ENCODE measurements at regions not wholly inside any gene's neighbourhood (a gene's known extent, or its start where the extent isn't known, plus 50 kb on each side); places are given as distances from the start of the nearest gene placed in this dataset.

GRCh38 chr5:1951165-1951816, 68.6 kb upstream of the IRX4 start:
- TF ChIP-seq, protein P1, sequence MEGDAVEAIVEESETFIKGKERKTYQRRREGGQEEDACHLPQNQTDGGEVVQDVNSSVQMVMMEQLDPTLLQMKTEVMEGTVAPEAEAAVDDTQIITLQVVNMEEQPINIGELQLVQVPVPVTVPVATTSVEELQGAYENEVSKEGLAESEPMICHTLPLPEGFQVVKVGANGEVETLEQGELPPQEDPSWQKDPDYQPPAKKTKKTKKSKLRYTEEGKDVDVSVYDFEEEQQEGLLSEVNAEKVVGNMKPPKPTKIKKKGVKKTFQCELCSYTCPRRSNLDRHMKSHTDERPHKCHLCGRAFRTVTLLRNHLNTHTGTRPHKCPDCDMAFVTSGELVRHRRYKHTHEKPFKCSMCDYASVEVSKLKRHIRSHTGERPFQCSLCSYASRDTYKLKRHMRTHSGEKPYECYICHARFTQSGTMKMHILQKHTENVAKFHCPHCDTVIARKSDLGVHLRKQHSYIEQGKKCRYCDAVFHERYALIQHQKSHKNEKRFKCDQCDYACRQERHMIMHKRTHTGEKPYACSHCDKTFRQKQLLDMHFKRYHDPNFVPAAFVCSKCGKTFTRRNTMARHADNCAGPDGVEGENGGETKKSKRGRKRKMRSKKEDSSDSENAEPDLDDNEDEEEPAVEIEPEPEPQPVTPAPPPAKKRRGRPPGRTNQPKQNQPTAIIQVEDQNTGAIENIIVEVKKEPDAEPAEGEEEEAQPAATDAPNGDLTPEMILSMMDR (IDR thresholded peaks at IDR 0.05; ENCODE audit: extremely low read depth in 1 of 2, insufficient read depth in 1 of 2, low read depth in 1 of 2, low read length in 2 of 2): no peak
- TF ChIP-seq MAX (IDR thresholded peaks at IDR 0.05; ENCODE audit: insufficient read depth, insufficient read length): no peak
- TF ChIP-seq POLR2AphosphoS5 (IDR thresholded peaks at IDR 0.05; ENCODE audit: insufficient read depth, low read depth, low read length): no peak
- TF ChIP-seq POLR2A (IDR thresholded peaks at IDR 0.05; ENCODE audit: low read depth, low read length): no peak
- TF ChIP-seq GATA2 (IDR thresholded peaks at IDR 0.05; ENCODE audit: insufficient read depth, insufficient read length, low read depth, low read length): no peak
- TF ChIP-seq EZH2 (IDR thresholded peaks at IDR 0.05; ENCODE audit: borderline replicate concordance, low read depth, low read length, severe bottlenecking): no peak

Measured in endothelial cell of umbilical vein (primary cell).